HepG2 (cell line): ENCODE measurements at regions not wholly inside any gene's neighbourhood (a gene's known extent, or its start where the extent isn't known, plus 50 kb on each side); places are given as distances from the start of the nearest gene placed in this dataset.

Source experiments
- ATAC-seq: fragments of 200-7000 bp; cut with Tn5 transposase; 3 replicates; pipeline ENCODE4 v1.9.1; 2020; ENCODE audit warnings: mild to moderate bottlenecking, moderate library complexity
- BruUV-seq: library from RNA; stranded (reverse); fragments of 400-500 nt; replicated peaks from 2 replicates; lab custom pipeline; 2021; lab: Mats Ljungman, UMichigan
- CTCF ChIA-PET: fragments of 300-600 bp; formaldehyde crosslinking; extraction: SDS; loops from one replicate; lab custom pipeline; 2021; ENCODE audit warnings: low total read pairs, inconsistent platforms, low intra/inter-chr PET ratio; lab: Yijun Ruan, JAX
- POLR2A ChIA-PET: fragments of 350-600 bp; sonication (Branson Sonifier 250); formaldehyde crosslinking; loops from one replicate; lab custom pipeline; 2020; ENCODE audit warnings: antibody characterized with exemption, inconsistent platforms; lab: Yijun Ruan, JAX
- DNase-seq: peaks from one replicate; pipeline ENCODE4 v3.0.0-alpha.2; 2015; ENCODE audit warnings: low spot score
- FAIRE-seq: peaks from 3 replicates; lab custom pipeline; 2011; peaks lifted over from hg19 to GRCh38; lab: Jason Lieb, UNC
- H2AFZ ChIP-seq: one replicate; pipeline ENCODE4 v1.6.1; 2011; ENCODE audit warnings: low read length, inconsistent platforms
- H3K27ac ChIP-seq: fragments of 300-600 bp; 3 replicates; pipeline ENCODE4 v1.8.0; 2011; ENCODE audit warnings: mixed run types, mild to moderate bottlenecking, mixed read lengths, low read length, inconsistent platforms; ENCODE audit not compliant: insufficient read depth; ENCODE audit errors: extremely low read length
- H3K27me3 ChIP-seq, 2 experiments: fragments of 200-600 bp in 1 of 2; 2 replicates in 1 of 2; 3 replicates in 1 of 2; pipeline versions ENCODE4 v1.6.0 to v1.8.0; 2011; ENCODE audit warnings: low read length in 2 of 2, mild to moderate bottlenecking in 2 of 2, moderate library complexity in 2 of 2, inconsistent platforms in 1 of 2; ENCODE audit not compliant: insufficient read depth in 2 of 2, control insufficient read depth in 1 of 2
- H3K36me3 ChIP-seq, 2 experiments: fragments of 200-600 bp in 1 of 2; replicated peaks in 1 of 2; 2 replicates in 1 of 2; 3 replicates in 1 of 2; pipeline versions ENCODE4 v1.5.1 to v1.8.0; 2011; ENCODE audit warnings: low read length in 2 of 2, inconsistent platforms in 1 of 2; ENCODE audit not compliant: insufficient read depth in 2 of 2, control insufficient read depth in 1 of 2
- H3K4me1 ChIP-seq: 2 replicates; pipeline ENCODE4 v1.5.1; 2012; ENCODE audit warnings: low read length, inconsistent platforms; ENCODE audit not compliant: insufficient read depth
- H3K4me2 ChIP-seq: 2 replicates; pipeline ENCODE4 v1.6.0; 2011; ENCODE audit warnings: low read depth, low read length, inconsistent platforms
- H3K4me3 ChIP-seq, 3 experiments: fragments of 200-600 bp in 1 of 3; sonication (generic), shearing (Covaris generic) in 1 of 3; replicated peaks in 1 of 3; 2 replicates each; pipeline ENCODE4 v1.5.1; 2011 to 2016; ENCODE audit warnings: low read length in 3 of 3, inconsistent platforms in 2 of 3, low read depth in 2 of 3, mild to moderate bottlenecking in 2 of 3, control low read depth in 1 of 3, mixed read lengths in 1 of 3; ENCODE audit not compliant: insufficient read depth in 1 of 3
- H3K79me2 ChIP-seq: one replicate; pipeline ENCODE4 v1.6.1; 2011; ENCODE audit warnings: low read length, inconsistent platforms; ENCODE audit not compliant: insufficient read depth
- H3K9ac ChIP-seq: 2 replicates; pipeline ENCODE4 v1.6.0; 2011; ENCODE audit warnings: mild to moderate bottlenecking, low read depth, low read length, inconsistent platforms; ENCODE audit not compliant: insufficient read depth
- H3K9me3 ChIP-seq: 2 replicates; pipeline ENCODE4 v1.5.1; 2012; ENCODE audit warnings: mild to moderate bottlenecking, low read length
- H4K20me1 ChIP-seq: 2 replicates; pipeline ENCODE4 v1.6.0; 2011; ENCODE audit warnings: inconsistent platforms, mild to moderate bottlenecking, low read length, moderate library complexity; ENCODE audit not compliant: insufficient read depth
- CEBPB ChIP-seq: IDR thresholded peaks from 2 replicates; pipeline ENCODE4 v1.6.1; 2011; ENCODE audit warnings: low read depth, low read length, improper control_type of control experiment, borderline replicate concordance
- DPF2 ChIP-seq: sonication (generic); formaldehyde crosslinking; IDR thresholded peaks from 2 replicates; pipeline ENCODE4 v1.4.0; 2020; ENCODE audit warnings: mild to moderate bottlenecking, low read depth, missing genetic modification reagents, borderline replicate concordance
- DR1 ChIP-seq: sonication (generic); formaldehyde crosslinking; IDR thresholded peaks from 2 replicates; pipeline ENCODE4 v1.8.0; 2021; ENCODE audit warnings: mild to moderate bottlenecking, missing genetic modification reagents, inconsistent platforms
- FOXO1 ChIP-seq: sonication (generic); formaldehyde crosslinking; IDR thresholded peaks from 2 replicates; pipeline ENCODE4 v1.4.0; 2020; ENCODE audit warnings: missing genetic modification reagents
- HDAC1 ChIP-seq: sonication (generic); formaldehyde crosslinking; IDR thresholded peaks from 2 replicates; pipeline ENCODE4 v1.5.1; 2020; ENCODE audit warnings: mild to moderate bottlenecking, missing genetic modification reagents
- KMT2A ChIP-seq: sonication (generic); formaldehyde crosslinking; IDR thresholded peaks from 2 replicates; pipeline ENCODE4 v1.4.0; 2020; ENCODE audit warnings: missing genetic modification reagents
- MIER3 ChIP-seq: IDR thresholded peaks from 2 replicates; pipeline ENCODE4 v1.6.1; 2016; ENCODE audit warnings: missing compliant biosample characterization, borderline replicate concordance
- PHF21A ChIP-seq: sonication (generic); formaldehyde crosslinking; IDR thresholded peaks from 2 replicates; pipeline ENCODE4 v1.5.0; 2020; ENCODE audit warnings: mild to moderate bottlenecking, missing genetic modification reagents
- PLRG1 ChIP-seq: fragments of 450-650 bp; conservative IDR thresholded peaks from 2 replicates; pipeline ENCODE4 v1.6.1; 2016
- PLSCR1 ChIP-seq: sonication (generic); formaldehyde crosslinking; IDR thresholded peaks from 2 replicates; pipeline ENCODE4 v1.5.0; 2020; ENCODE audit warnings: missing genetic modification reagents, mild to moderate bottlenecking, borderline replicate concordance
- SRF ChIP-seq: IDR thresholded peaks from 2 replicates; pipeline ENCODE4 v1.6.1; 2011; ENCODE audit warnings: mild to moderate bottlenecking, low read depth, low read length, moderate library complexity
- THAP11 ChIP-seq: IDR thresholded peaks from 2 replicates; pipeline ENCODE4 v1.6.1; 2016; ENCODE audit warnings: missing biosample characterization, missing genetic modification reagents
- TRIM24 ChIP-seq: sonication (generic); formaldehyde crosslinking; IDR thresholded peaks from 2 replicates; pipeline ENCODE4 v1.8.0; 2022; ENCODE audit warnings: mild to moderate bottlenecking, missing genetic modification reagents
- ZBTB21 ChIP-seq: sonication (generic); formaldehyde crosslinking; IDR thresholded peaks from 2 replicates; pipeline ENCODE4 v1.4.0; 2020; ENCODE audit warnings: missing genetic modification reagents
- ZFAT ChIP-seq: sonication (generic); formaldehyde crosslinking; conservative IDR thresholded peaks from 2 replicates; pipeline ENCODE4 v1.8.1; 2023; ENCODE audit warnings: missing genetic modification reagents, inconsistent platforms
- ZFP36L1 ChIP-seq: sonication (generic); formaldehyde crosslinking; IDR thresholded peaks from 2 replicates; pipeline ENCODE4 v1.8.0; 2022; ENCODE audit warnings: mild to moderate bottlenecking, missing genetic modification reagents, moderate library complexity
- ZNF570 ChIP-seq: sonication (generic); formaldehyde crosslinking; IDR thresholded peaks from 2 replicates; pipeline ENCODE4 v1.4.0; 2020; ENCODE audit warnings: mild to moderate bottlenecking, missing genetic modification reagents, borderline replicate concordance
- ZNF572 ChIP-seq: sonication (generic); formaldehyde crosslinking; IDR thresholded peaks from 2 replicates; pipeline ENCODE4 v1.5.1; 2020; ENCODE audit warnings: mild to moderate bottlenecking, missing genetic modification reagents
- ZNF792 ChIP-seq: IDR thresholded peaks from 2 replicates; pipeline ENCODE4 v1.6.1; 2016
- ZSCAN29 ChIP-seq: sonication (generic); formaldehyde crosslinking; conservative IDR thresholded peaks from 2 replicates; pipeline ENCODE4 v1.4.0; 2020; ENCODE audit warnings: mild to moderate bottlenecking, missing genetic modification reagents
- WGBS: methylation state at CpG from one replicate; pipeline ENCODE4 v1.1.6; 2017; ENCODE audit warnings: low lambda C conversion rate; 5-methylcytosine and 5-hydroxymethylcytosine counted together
- in situ Hi-C: cut with HindIII; loops from 2 replicates; pipeline ENCODE4 v1.10.0; 2017; ENCODE audit warnings: low pct_unique_long_range_greater_than_20kb; ENCODE audit not compliant: extremely low pct_ligation_motif_present
- intact Hi-C: fragments of 100-400 bp; cut with micrococcal nuclease; formaldehyde crosslinking; loops from one replicate; pipeline ENCODE4 v1.10.0; 2022; ENCODE audit not compliant: unreplicated experiment
- TF ChIP-seq, protein P1 (sequence below): sonication (generic); formaldehyde crosslinking; IDR thresholded peaks from 2 replicates; pipeline ENCODE4 v1.5.0; 2020; ENCODE audit warnings: missing genetic modification reagents, mild to moderate bottlenecking, borderline replicate concordance
- TF ChIP-seq, protein P2 (sequence below): sonication (generic); formaldehyde crosslinking; IDR thresholded peaks from 2 replicates; pipeline ENCODE4 v1.8.1; 2022; ENCODE audit warnings: mild to moderate bottlenecking, missing genetic modification reagents

DNA sequence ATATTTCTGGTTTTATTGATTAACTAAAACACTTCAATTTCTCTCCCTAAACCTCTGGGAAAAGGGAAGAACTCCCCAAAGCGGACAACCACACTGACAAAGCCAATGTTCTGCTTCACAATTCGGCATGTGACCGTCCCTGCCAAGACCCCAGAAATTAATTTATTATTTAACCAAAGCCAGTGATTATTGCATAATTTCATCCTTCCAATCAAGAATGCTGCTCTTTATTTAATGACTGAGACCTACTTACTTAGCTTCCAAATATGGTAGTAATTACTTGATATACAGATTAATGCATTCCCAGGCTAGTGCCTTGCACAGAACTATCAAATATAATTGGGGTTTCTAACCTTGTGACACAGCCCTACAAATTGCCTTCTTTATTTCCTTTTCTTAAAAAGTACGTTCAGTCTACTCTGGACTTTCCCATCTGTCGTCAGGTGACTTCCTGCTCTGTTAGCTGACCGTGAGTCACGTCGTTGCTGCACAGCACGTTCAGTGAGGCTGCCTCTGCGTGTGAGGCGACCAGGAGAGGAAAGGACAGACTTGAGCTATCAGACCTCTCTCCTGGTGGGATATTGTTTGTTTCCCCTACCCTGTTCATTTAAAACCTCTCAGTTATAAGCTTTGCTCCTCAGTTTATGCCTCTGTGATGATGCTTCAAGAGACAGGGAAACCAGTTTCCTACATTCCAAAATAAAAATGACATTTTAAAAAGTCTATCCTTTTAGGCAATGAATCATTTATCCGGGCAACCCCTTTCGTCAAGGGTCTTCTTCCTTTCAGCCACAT lies 55.7 kb upstream of the TNFAIP3 start:
- H3K9ac ChIP-seq: peak overlapping the region; percentile 27; the same call in 1 of the 2 replicates
- H2AFZ ChIP-seq: no peak overlapping the region
- BruUV-seq: TSS peak; percentile 66
- in situ Hi-C loops (no loop called here), intact Hi-C loops (loop anchor here (1.0 to 2.0 kb wide), 2 partner anchors 10 to 55 kb away; partner anchors contain the start of gene TNFAIP3)
- POLR2A ChIA-PET: interaction anchor here (1.1 to 4.6 kb wide), 9 partner anchors 11 to 103 kb away, joined by 3 to 27 read pairs (median 7); partner anchors contain the start of gene TNFAIP3
- H3K4me3 ChIP-seq: no peak overlapping the region; a peak in 1 of 6 replicates
- H3K79me2 ChIP-seq: no peaks in the 10 kb centered on the region
- H3K4me2 ChIP-seq: peak overlapping the region; percentile 61
- H3K36me3 ChIP-seq: no peaks in the 10 kb centered on the region
- H3K4me1 ChIP-seq: peaks cover 66% of the 10 kb centered on the region
- ATAC-seq: peak; percentile 91
- no peaks in the 10 kb centered on the region for H3K27me3 ChIP-seq
- peak overlapping the region; percentile 65 for H3K27ac ChIP-seq
- no peaks in the 10 kb centered on the region for H4K20me1 ChIP-seq
- CTCF ChIA-PET: interaction anchor here (1.1 kb wide), 1 partner anchor 55 kb away, joined by 3 read pairs; no protein-coding TSS in a partner anchor
- peak; percentile 90 for DNase-seq
- FAIRE-seq: peak; percentile 39
- H3K9me3 ChIP-seq: no peaks in the 10 kb centered on the region
- 29% methylated on average over 13 of the region's 13 CpGs for WGBS
- TF ChIP-seq THAP11 (peak; percentile 48; the same call in 1 of the 2 replicates), ZFP36L1 (CRISPR knock-in tag) (peak; percentile 90; the same call in 1 of the 2 replicates), TRIM24 (CRISPR knock-in tag) (peak; percentile 48; the same call in 1 of the 2 replicates), ZNF792 (CRISPR knock-in tag) (peak; percentile 96), ZSCAN29 (CRISPR knock-in tag) (peak; percentile 55; the same call in 1 of the 2 replicates), ZNF572 (CRISPR knock-in tag) (no peak), CEBPB (0 out of 2 replicates have a peak, but pooled peaks have one; percentile 38), ZFAT (CRISPR knock-in tag) (no peak), PLRG1 (no peak), FOXO1 (CRISPR knock-in tag) (peak; percentile 48; the same call in 1 of the 2 replicates), ZNF570 (CRISPR knock-in tag) (no peak), PLSCR1 (CRISPR knock-in tag) (no peak), MIER3 (CRISPR knock-in tag) (peak; percentile 74; the same call in 1 of the 2 replicates), HDAC1 (peak; percentile 47), DR1 (CRISPR knock-in tag) (0 out of 2 replicates have a peak, but pooled peaks have one; percentile 33), KMT2A (0 out of 2 replicates have a peak, but pooled peaks have one; percentile 4), DPF2 (CRISPR knock-in tag) (peak; percentile 86), PHF21A (CRISPR knock-in tag) (peak; percentile 32; the same call in 1 of the 2 replicates), SRF (0 out of 2 replicates have a peak, but pooled peaks have one; percentile 4), ZBTB21 (CRISPR knock-in tag) (0 out of 2 replicates have a peak, but pooled peaks have one; percentile 40)
- TF ChIP-seq, protein P1, sequence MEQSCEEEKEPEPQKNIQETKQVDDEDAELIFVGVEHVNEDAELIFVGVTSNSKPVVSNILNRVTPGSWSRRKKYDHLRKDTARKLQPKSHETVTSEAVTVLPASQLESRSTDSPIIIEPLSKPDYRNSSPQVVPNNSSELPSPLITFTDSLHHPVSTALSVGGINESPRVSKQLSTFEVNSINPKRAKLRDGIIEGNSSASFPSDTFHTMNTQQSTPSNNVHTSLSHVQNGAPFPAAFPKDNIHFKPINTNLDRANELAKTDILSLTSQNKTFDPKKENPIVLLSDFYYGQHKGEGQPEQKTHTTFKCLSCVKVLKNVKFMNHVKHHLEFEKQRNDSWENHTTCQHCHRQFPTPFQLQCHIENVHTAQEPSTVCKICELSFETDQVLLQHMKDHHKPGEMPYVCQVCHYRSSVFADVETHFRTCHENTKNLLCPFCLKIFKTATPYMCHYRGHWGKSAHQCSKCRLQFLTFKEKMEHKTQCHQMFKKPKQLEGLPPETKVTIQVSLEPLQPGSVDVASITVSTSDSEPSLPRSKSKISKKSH (CRISPR knock-in tag): no peak
- TF ChIP-seq, protein P2, sequence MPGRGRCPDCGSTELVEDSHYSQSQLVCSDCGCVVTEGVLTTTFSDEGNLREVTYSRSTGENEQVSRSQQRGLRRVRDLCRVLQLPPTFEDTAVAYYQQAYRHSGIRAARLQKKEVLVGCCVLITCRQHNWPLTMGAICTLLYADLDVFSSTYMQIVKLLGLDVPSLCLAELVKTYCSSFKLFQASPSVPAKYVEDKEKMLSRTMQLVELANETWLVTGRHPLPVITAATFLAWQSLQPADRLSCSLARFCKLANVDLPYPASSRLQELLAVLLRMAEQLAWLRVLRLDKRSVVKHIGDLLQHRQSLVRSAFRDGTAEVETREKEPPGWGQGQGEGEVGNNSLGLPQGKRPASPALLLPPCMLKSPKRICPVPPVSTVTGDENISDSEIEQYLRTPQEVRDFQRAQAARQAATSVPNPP (CRISPR knock-in tag): no peak
